DMS 273 treated with DMSO at 0.1 percent for 48 hours (cell line): ENCODE measurements at regions not wholly inside any gene's neighbourhood (a gene's known extent, or its start where the extent isn't known, plus 50 kb on each side); places are given as distances from the start of the nearest gene placed in this dataset.

Source experiments
- DNase-seq: peaks from one replicate; lab custom pipeline; 2025; lab: John Stamatoyannopoulos, UW

GRCh38 chr14:98014851-98015615 lies 1217.9 kb downstream of the VRK1 start:
- DNase-seq, result no peak

- DNase-seq, result no peak
Observed at GRCh38 chr14:98015921-98016320, 1218.7 kb downstream of the VRK1 start.

GRCh38 chr14:98018628-98019027 lies 1221.4 kb downstream of the VRK1 start:
- DNase-seq, result no peak

- DNase-seq, result no peak
Observed at GRCh38 chr14:98022541-98023520, 1225.6 kb downstream of the VRK1 start.

GRCh38 chr14:98028162-98028561 lies 1231.0 kb downstream of the VRK1 start:
- DNase-seq, result no peak

GRCh38 chr14:98035396-98035795 lies 1236.6 kb downstream of the BCL11B start:
- no peak for DNase-seq

GRCh38 chr14:98037831-98038230 lies 1234.2 kb downstream of the BCL11B start:
- DNase-seq, result no peak

GRCh38 chr14:98056946-98057345 lies 1215.1 kb downstream of the BCL11B start:
- DNase-seq, result no peak

GRCh38 chr14:98059106-98059505 lies 1212.9 kb downstream of the BCL11B start:
- DNase-seq, result no peak

- DNase-seq, result no peak
Observed at GRCh38 chr14:98062083-98062482, 1209.9 kb downstream of the BCL11B start.

- DNase-seq, result no peak
Observed at GRCh38 chr14:98069712-98070171, 1202.3 kb downstream of the BCL11B start.

GRCh38 chr14:98070536-98070935 lies 1201.5 kb downstream of the BCL11B start:
- no peak for DNase-seq

GRCh38 chr14:98074111-98074510 lies 1197.9 kb downstream of the BCL11B start:
- no peak for DNase-seq

- DNase-seq, result no peak
Observed at GRCh38 chr14:98077176-98077575, 1194.8 kb downstream of the BCL11B start.

- no peak for DNase-seq
Observed at GRCh38 chr14:98082833-98083232, 1189.2 kb downstream of the BCL11B start.

- no peak for DNase-seq
Observed at GRCh38 chr14:98085751-98086150, 1186.2 kb downstream of the BCL11B start.

- DNase-seq, result no peak
Observed at GRCh38 chr14:98093111-98093510, 1178.9 kb downstream of the BCL11B start.

GRCh38 chr14:98099527-98099926 lies 1172.5 kb downstream of the BCL11B start:
- DNase-seq, result no peak

GRCh38 chr14:98101323-98101722 lies 1170.7 kb downstream of the BCL11B start:
- DNase-seq, result no peak

- no peak for DNase-seq
Observed at GRCh38 chr14:98103705-98104104, 1168.3 kb downstream of the BCL11B start.

- DNase-seq, result no peak
Observed at GRCh38 chr14:98109326-98109725, 1162.7 kb downstream of the BCL11B start.

- no peak for DNase-seq
Observed at GRCh38 chr14:98112194-98112780, 1159.7 kb downstream of the BCL11B start.
